Ramos (cell line): ENCODE measurements at regions not wholly inside any gene's neighbourhood (a gene's known extent, or its start where the extent isn't known, plus 50 kb on each side); places are given as distances from the start of the nearest gene placed in this dataset.

Source experiments
- in situ Hi-C: fragments of 300-500 bp; cut with MboI; formaldehyde crosslinking; loops from one replicate; pipeline ENCODE4 v1.14.3; 2022; ENCODE audit warnings: low sequenced_read_pairs; ENCODE audit not compliant: unreplicated experiment

- in situ Hi-C loops, result no loop called here
These were observed 526.8 kb upstream of the GOT2 start for GRCh38 chr16:59260892-59261291.

- in situ Hi-C loops, result no loop called here
These were observed 525.8 kb upstream of the GOT2 start for GRCh38 chr16:59259950-59260319.

DNA sequence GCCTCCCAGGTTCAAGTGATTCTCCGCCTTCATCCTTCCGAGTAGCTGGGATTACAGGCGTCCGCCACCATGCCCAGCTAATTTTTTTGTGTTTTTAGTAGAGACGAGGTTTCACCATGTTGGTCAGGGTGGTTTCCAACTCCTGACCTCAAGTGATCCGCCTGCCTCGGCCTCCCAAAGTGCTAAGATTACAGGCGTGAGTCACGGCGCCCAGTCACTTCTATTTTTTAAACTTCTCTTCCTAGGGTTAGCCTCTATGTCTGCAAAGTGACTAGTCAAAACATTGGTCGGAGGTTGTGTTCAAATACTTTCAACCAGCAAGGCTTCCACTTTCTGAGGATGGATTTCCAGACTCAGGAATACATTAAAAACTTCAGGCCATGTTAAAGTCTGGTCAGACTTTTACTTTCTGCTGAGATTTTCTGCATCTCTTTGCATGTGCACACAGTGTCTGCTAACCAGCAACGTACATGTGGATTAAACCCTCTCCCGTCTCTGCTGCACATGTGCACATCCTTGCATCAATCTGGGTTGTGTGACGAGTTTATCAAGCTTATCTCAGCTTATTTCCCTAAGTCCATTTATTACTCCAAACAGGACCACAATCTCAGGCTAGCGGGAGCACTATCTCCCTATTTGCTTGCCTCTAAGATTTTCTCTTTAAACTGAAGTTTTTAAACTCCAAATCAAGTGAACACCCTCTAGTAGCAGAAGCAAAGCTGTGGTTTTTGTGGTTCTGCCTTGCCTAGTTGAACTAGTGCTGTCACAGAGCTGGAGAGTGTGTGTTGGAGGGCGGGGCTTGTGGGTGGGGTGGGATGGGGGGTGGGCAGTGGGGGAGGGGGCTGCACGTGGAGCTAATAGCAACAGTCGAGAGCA, 525.2 kb upstream of the GOT2 start:
- in situ Hi-C loops, result no loop called here

GRCh38 chr16:59252317-59252716, 518.2 kb upstream of the GOT2 start:
- in situ Hi-C loops, result no loop called here

- in situ Hi-C loops, result no loop called here
These were observed 514.9 kb upstream of the GOT2 start for GRCh38 chr16:59249011-59249410.

- in situ Hi-C loops, result no loop called here
These were observed 508.4 kb upstream of the GOT2 start for GRCh38 chr16:59242556-59242955.

DNA sequence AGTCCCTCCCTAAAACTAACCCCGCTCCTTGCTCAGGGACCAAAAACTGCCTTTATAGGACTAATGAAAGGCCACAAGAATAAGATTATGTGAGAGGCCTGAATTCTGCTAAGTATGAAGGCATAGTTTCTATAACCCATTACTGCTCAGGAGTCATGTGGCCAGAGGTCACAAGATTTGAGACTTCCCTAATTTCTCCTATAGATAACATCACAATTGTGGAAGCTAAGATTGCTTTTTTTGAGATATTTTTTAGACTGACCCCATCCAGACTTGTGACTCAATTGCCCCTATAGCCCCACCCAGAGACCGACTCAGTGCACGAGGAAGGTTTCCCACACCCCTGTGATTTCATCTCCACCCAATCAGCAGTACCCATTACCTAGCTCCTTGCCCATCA, 504.1 kb upstream of the GOT2 start:
- in situ Hi-C loops, result no loop called here

- in situ Hi-C loops, result no loop called here
These were observed 502.8 kb upstream of the GOT2 start for GRCh38 chr16:59236804-59237458.

DNA sequence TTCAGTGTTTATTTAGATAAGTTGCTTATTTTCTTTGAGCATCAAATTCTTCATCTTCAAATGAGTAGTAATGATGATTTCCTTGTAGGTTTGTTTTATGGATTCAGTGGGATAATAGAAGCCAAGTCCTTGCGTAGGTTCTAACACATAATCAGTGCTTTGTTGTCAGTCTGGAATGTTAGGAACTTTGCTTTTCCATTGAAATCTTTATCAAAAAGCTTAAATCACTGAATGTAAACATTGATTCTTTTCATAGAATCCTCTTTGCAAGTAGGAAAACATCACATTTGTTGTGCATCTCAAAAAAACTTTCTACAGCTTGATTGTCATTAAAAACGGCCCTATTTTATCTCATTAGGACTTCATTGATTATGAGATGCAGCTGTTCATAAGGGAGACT, 490.3 kb upstream of the GOT2 start:
- in situ Hi-C loops, result no loop called here

GRCh38 chr16:59220011-59220410, 485.9 kb upstream of the GOT2 start:
- in situ Hi-C loops, result no loop called here

DNA sequence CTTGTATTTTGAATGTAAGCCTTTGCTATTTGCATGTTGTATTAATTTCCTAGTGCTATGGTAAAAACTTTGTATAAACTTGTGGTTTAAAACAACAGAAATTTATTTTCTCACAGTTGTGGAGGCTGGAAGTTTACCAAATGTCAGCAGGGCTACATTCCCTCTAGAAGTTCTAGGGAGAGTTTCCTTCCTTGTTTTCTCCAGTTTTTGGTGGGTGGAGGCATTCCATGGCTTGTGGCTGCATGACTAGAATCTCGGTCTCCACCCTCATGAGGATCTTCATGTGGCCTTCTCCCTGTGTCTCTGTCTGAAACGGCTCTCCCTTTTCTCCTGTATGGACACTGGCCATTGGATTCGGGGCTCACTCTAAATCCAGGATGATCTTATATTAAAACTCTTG, 482.2 kb upstream of the GOT2 start:
- in situ Hi-C loops, result no loop called here

GRCh38 chr16:59214455-59214854, 480.3 kb upstream of the GOT2 start:
- in situ Hi-C loops, result no loop called here

DNA sequence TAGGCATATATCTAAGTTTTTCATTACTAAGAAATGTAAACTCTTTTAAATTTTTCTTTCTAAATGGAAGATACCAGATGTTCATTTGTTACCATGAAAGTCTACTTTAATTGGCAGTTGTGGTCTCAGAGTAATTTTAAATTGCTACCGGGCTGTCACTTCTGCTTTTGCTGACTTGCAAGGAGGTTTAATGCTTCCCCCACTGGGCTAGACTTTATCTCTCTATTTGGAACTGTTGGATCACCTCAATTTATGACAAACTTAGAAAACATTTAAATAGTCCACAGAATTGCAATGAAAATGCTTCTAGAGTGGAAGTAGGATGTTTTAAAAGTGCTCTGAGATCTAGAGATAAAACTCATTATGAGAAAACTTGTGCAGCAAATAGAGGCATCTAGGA, 479.8 kb upstream of the GOT2 start:
- in situ Hi-C loops, result no loop called here

DNA sequence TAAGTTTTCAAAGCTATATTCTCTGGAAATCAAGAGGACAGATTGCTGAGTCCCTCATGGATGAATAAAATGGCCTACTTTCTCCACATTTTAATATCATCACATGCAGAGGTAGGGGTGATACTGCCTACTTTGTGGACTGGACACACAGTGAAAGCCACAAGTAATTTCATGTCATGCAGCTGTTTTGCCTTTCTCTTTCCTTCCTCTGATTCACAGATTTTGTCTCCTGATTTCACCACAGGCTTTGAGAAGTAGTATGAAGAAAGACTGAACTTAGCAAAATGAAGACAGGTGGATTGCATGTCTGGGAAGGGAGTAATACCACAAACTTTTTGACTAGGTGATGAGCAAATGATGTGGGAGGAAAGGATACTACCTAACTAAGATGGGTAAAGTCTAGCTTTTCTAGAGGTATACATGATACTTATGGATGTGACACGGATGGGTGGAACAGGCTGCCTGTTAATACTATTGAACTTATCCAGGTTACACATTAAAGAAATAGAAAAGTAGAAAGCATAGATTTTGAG, 478.4 kb upstream of the GOT2 start:
- in situ Hi-C loops, result no loop called here

GRCh38 chr16:59210955-59211541, 476.9 kb upstream of the GOT2 start:
- in situ Hi-C loops, result no loop called here

GRCh38 chr16:59205403-59205802, 471.3 kb upstream of the GOT2 start:
- in situ Hi-C loops, result no loop called here

- in situ Hi-C loops, result no loop called here
These were observed 470.5 kb upstream of the GOT2 start for GRCh38 chr16:59204589-59204988.

GRCh38 chr16:59202233-59202862, 468.2 kb upstream of the GOT2 start:
- in situ Hi-C loops, result no loop called here

DNA sequence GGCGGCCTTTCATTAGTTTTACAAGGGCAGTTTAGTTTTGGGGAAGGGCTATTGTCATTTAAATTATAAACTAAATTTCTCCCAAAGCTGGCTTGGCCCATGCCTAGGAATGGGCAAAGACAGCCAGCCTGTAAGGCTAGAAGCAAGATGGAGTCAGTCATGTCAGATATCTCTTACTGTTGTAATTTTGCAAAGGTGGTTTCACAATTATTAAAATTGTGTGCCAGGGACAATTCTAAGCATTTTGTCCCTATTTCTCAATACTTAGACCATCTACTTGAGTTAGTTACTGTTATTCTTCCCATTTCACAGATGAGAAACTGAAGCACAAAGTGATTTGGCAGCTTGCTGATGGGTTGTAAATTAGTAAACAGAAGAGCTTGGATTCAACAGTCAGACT, 467.7 kb upstream of the GOT2 start:
- in situ Hi-C loops, result no loop called here

DNA sequence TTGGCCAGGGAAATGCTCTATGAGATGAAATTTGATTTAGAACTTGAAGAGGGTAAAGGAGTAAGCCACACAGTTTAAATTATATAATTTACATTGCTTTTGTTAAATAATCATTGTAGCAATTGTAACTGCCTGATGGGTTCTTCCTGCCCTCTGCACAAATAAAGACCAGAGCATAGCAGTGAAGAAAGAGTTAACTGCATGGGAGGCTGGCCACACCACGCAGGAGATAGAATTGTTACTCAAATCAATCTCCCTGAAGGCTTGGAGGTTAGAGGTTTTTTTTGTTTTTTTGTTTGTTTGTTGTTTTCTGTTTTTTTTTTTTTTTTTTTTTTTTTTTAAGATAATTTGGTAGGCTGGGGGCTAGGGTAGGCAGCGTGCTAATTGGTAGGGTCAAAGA, 467.0 kb upstream of the GOT2 start:
- in situ Hi-C loops, result no loop called here

GRCh38 chr16:59198487-59198886, 464.4 kb upstream of the GOT2 start:
- in situ Hi-C loops, result no loop called here
